Sigmoid colon (tissue), 4 donors: ENCODE measurements at regions not wholly inside any gene's neighbourhood (a gene's known extent, or its start where the extent isn't known, plus 50 kb on each side); places are given as distances from the start of the nearest gene placed in this dataset.
"Not testable (repeated sequence)": the region's sequence is repeated elsewhere in the genome, so short reads cannot be mapped to it uniquely, and the experiment has no call there.

ENCODE experiments used
- CTCF ChIP-seq, 4 experiments: fragments of 450-650 bp in 3 of 4; fragments of 200-600 bp in 1 of 4; IDR thresholded peaks; one replicate each; pipeline ENCODE4 v1.5.1; 2016 to 2019; ENCODE audit warnings: antibody characterized with exemption in 4 of 4, mild to moderate bottlenecking in 3 of 4, moderate library complexity in 2 of 4
- EP300 ChIP-seq, 4 donors: sonication (generic); formaldehyde crosslinking; IDR thresholded peaks; one replicate each; pipeline ENCODE4 v1.6.1; 2017; ENCODE audit warnings: antibody characterized with exemption in 4 of 4
- POLR2A ChIP-seq, 2 donors: fragments of 450-650 bp; IDR thresholded peaks; one replicate each; pipeline ENCODE4 v1.6.1; 2016; ENCODE audit warnings: antibody characterized with exemption in 2 of 2, mild to moderate bottlenecking in 2 of 2, moderate library complexity in 2 of 2

GRCh38 chr9:62952840-62953239 lies 1763.0 kb downstream of the SPATA31A7 start:
- not testable (repeated sequence) for TF ChIP-seq CTCF, EP300, POLR2A (IDR thresholded peaks at IDR 0.05)
